ENCODE measurements at regions not wholly inside any gene's neighbourhood (a gene's known extent, or its start where the extent isn't known, plus 50 kb on each side); places are given as distances from the start of the nearest gene placed in this dataset.

DNA sequence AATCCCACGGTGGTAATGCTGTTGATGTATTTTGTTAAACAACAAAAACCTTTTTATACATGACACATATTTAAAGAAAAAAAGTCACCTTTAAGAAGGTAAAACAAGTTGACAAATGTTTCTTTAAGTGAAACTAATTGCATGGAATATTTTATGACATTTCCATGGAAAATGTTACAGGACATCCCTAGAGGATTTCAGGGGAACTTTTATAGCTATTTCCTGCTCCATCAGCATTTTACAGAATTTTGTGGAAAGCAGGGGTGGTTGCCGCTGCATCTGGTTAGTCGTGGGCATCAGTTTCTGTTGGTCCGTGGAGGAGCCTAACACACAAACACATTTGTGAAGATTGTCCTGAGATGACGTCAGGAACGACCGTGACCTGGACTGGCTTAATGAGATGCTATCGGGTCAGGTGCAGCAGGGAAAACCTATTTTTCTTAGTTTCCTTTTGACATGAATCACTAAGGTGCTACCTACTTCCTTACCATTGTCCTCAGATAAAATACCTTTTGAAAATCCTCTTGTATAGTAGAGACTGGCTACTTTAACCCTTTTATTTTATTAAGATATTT lies 305.1 kb downstream of the MAP2K6 start:
- DNase-seq (ENCODE audit: low spot score) = no peak

DNA sequence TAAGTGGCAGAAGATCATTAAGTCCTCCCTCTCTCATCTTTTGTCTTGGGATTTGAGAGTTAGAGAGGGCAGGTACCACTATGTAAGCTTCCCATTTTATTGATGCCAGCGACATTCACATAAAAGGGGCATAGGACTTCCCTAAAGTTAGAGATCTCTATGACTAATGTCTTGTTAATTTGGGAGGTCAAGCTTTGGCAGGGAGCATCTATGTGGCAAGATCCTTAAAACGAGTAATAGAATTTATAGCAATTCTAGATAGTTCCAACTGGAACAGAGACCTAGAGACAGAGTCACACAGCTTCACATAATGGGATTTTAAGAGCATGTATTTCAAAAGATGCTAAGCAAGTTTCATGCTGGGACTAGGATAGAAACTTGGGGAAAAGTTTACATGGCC lies 308.0 kb downstream of the MAP2K6 start:
- DNase-seq (ENCODE audit: low spot score) = no peak

DNA sequence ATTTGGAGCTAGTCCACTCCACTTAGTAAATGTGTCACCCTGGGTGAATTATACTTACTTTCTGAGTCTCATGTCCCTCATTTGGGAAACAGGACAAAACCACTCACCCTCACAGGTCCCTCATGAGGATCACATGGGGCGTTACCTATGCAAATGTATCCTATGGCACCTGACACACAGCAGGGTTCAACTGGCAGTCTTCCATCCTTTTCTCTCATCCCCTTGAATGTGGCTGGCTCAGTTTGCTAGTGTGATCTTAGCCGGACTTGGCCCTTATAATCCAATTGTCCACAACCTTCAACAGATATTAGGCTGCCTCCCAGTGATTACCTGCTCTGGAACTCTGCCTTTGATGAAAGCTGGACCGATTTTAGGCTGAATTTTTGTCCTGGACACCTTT lies 308.8 kb downstream of the MAP2K6 start:
- no peak for DNase-seq (ENCODE audit: low spot score)

DNA sequence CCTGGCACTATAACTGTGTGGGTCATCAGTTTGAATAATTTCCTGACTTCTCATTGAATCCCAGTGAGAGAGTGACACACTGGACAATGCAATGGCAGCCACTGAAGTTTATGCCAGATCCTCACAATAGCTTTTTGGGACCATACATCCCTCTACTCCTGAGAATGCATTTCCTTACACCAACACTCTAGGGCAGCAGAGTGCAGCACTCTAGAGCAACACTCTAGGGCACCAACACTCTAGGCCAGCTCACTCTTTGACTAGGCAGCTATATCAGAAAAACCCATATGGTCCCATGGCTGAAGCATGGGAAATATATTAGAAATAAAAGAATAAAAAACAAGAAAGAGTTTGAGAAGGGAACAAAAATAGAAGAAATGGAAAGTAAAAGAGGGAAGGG lies 309.2 kb downstream of the MAP2K6 start:
- peak; percentile 29 for DNase-seq (ENCODE audit: low spot score)

DNA sequence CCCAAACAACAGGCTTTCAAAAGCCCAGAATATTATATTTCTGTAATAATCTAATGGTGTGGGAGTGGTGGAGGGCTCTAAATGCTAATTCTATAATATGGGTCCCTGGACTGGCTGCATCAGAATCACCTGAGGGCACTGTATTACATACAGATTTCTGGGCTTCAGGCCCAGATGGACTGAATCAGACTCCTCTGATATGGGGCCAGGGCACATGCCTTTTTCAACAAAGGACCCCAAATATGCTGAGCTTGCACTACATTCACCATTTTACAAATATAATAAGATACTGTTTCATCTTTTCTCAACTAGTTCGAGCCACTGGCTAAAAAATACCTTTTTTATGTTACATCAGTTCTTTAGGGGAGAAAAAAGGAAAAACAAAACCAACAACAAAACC lies 309.7 kb downstream of the MAP2K6 start:
- DNase-seq (ENCODE audit: low spot score) = no peak

DNA sequence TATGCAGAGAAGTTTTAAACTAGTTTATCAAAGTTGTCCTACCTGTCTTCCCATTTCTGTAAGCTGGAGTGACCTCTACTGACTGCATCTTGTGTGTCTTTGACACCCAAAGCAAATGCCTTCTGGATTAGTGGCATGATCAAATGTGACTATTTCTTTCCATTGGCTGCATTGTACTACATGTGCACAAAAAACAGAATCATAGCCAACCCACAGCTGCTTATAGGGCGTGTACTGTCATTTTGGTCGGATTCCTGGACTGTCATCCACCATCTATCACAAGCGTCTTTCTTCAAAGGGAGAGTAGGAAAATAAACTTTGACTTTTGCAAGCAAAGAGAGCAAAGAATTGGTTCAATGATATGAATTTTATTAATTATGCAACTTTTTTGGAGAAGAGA lies 310.6 kb downstream of the MAP2K6 start:
- no peak for DNase-seq (ENCODE audit: low spot score)

DNA sequence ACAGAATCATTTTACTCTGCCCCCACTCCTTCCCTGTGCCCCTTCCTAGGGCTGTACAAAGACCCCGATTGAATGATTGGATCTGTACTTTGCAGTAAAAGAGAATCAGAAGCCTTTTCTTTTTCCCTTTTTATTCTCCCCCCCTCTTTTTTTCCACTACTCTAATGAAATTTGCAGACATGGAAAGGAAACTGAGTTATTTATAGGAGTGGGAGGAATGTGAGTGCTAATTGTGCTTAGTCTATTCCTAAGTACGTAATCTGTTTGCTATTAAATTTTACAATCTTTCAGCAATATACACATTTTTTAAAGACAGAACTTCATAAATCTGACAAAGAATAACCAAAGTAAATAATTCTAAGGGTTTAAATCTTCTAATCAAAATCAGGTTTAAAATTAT lies 314.3 kb downstream of the MAP2K6 start:
- DNase-seq (ENCODE audit: low spot score) = no peak

DNA sequence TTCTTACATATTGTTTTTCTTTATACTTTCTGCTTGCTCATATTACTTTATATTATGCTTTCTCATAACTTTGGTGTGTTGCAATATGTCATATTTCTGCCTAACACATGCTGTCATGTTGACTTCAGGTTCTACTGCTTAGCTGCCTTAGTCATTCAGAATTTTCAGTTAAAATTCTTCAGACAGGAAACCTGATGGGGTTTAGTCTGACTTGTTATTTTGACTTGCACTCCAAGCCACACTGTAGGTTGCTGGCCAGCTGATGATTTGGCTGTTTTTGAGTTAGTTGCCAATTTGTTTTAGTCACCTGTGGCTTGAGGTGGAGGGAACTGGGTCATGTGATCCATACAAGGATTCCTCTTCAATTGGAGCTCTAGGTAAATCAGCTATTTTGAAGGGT lies 315.4 kb downstream of the MAP2K6 start:
- DNase-seq (ENCODE audit: low spot score) = no peak

DNA sequence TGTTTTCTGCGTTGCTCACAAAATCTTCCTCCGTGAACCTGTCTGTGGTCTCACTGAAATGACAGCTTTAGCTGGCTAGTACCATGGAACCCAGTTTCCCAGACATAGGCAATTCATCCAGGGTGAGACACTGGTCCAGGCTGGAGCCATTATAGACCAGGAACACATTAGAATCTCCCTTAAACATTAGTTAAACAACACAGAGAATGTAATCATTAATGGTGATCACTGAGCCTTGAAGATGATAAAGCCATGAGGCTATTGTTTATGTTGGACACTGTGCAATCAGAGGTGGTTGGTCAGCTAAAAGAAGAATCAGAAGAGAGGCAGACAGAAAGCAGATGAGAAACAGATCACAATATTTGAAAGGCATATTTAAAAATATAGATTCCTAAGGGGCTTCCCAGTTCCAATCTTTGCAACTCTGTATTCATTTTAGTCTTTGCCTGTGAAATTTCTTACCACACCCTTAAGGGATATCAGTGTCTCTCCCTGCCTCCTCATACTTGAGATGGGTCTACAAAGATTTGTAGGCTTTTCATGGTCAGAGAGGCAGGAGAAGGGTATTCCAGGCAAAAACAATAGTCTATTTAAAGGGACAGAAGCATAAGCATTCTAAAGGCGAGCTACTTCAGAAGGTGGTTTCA lies 317.9 kb downstream of the MAP2K6 start:
- no peak for DNase-seq (ENCODE audit: low spot score)

DNA sequence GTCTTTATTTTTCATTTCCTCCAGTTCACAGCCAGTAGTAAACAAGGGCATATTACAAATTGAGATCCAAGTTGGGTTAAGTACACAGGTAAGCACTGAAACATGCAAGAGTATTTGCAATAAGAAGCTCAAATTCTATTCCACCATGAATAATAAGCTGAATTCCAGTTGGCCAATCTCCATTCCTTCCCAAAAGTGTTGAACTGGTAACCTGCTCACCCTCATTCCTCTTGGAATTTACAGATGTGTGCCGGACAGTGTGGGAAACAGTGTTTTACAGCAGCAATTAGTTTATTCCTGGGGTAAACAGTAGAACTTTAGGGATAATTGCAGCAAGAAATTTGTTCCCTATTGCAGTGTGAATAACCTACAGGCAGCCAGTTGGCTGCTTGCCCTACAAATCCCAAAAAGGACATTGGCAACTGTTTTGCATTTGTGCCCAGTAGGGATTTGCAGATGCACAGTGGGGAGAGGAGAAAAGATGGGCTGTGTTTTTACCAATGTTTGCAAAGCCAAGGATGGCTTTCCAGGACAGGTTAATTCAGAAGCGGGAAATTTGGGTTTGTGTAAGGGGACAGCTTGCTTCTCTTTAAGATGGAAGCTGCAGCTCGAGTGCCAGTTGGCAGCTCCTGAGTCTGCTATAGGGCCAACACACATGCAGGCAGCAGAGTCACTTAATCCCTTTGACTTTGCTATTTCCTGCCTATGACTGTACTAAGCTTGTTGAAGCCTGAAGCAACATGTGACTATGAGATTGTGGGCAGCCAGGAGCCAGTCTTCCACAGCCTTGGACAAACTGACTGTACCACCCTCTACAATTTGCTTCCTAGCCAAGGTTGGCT lies 318.9 kb downstream of the MAP2K6 start:
- peak; percentile 96 for DNase-seq (ENCODE audit: low spot score)

DNA sequence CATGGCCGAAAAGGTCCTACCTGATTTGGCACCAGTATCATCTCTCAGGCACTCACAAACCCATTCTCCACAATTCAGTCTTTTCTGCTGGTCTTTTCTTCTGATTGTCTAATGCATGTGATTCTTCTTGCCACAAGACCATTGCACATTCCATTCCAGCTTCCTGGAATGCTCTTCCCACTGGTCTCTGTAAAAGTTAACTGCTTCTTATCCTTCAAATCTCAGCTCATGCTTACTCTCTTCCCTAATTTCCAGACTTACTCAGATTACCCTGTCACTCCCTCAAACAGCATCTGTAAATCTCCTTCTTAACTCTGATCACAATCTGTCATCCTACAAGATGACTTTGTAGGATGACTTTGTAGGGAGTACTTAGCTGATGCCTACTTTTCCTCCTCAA lies 320.2 kb downstream of the MAP2K6 start:
- DNase-seq (ENCODE audit: low spot score) = no peak

DNA sequence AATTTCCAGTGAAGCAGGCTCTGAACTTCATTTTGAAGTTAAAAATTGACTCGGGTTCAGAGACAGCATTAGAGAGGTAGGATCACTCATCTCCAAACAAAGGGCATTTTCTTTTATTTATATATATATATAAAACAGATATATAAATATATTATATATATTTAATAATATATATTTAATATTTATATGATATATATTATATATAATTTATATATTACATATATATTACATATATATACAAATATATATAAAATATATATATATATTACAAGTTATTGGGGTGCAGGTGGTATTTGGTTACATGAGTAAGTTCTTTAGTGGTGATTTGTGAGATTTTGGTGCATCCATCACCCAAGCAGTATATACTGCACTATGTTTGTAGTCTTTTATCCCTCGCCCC lies 320.8 kb downstream of the MAP2K6 start:
- DNase-seq (ENCODE audit: low spot score) = no peak

DNA sequence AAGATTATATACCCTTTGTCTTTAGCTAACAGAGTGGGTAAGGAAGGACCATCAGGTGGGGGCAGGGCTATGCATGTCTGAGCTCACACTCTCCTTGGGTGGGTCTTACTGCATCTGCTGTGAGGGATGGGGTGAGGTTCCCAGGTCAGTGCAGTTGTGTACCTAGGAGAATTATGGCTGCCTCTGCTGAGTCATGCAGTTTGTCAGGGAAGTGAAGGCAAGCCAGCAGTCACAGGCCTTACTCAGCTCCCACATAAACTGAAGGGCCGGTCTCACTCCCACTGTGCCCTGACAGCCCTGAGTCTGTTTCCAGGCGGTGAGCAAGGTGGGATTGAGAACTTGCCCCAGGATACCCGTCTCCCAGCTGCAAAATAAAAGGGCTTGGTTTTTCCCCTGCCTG lies 328.6 kb downstream of the MAP2K6 start:
- no peak for DNase-seq (ENCODE audit: low spot score)

DNA sequence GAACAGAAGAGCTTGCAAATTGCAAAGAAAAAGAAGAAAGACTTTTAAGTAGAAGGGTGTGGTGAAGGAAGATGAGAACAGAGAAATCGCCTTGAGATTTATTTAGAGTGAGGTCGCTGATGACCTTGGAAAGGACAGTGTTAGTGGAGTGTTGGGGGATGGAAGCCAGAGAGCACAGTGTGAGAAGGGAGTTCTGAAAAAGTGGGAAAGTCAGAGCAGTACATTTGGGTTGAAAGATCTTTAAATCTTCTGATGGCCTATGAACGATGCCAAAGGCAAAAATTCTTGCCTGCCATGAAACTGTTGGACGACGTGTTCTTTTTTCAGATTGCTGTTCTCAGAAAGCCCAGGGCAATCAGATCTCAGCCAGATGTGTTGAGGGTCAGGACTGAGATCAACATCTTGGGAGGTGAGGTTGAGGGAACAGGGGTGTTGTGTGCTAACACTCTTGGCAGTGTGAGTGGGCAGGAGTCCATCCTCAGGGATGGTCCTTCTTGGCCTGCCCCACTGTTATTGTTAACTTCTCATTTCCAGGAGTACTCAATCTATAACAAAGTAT lies 330.1 kb downstream of the MAP2K6 start:
- no peak for DNase-seq (ENCODE audit: low spot score)

DNA sequence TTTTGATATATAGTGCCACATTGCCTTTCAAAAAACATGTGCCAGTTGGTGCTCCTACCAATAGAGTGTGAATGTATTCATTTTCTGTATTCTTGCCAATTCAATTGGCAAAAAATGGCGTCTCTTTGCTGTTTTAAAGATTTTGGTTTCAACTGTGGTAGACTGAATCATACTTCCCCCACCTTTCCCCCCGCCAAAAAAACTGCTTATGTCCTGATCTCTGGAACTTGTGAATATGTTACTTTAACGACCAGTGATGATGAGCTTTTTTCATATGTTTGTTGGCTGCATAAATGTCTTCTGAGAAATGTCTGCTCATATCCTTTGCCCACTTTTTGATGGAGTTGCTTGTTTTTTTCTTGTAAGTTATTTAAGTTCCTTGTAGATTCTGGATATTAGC lies 325.1 kb upstream of the KCNJ16 start:
- DNase-seq (ENCODE audit: low spot score) = no peak

DNA sequence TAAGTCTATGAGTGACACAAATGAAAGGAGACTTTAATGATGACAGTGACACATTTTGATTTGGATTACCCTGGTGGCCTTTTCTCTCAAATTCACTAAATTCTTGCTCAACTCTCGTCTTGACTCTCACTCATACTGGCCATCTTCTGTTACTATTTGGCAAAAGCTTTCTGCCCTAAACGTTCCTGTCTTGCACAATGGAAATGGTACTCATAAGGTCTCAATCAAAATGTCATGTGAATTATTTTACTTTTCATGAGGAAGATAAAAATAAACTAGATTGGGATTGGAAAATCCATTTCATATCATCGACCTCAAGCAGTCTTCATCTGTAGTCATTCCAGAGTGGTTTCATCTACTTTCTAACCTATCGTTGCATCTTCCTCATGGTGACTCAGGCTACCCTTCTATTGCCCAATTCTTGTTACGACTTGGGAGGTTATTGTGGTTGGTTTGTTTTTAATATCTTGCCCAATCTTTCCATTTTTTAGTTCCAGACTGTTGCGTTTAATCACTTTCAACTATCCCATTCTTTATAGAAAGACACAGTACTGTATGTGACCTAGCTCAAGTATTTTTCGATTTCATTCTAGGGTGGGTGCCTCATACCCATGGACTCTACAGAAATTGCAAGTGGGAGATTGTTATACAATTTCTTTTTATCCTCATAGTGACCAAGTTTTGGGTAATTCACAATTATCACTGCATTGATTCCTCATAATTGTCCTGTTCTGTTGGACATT lies 317.2 kb upstream of the KCNJ16 start:
- peak; percentile 65 for DNase-seq (ENCODE audit: low spot score)

DNA sequence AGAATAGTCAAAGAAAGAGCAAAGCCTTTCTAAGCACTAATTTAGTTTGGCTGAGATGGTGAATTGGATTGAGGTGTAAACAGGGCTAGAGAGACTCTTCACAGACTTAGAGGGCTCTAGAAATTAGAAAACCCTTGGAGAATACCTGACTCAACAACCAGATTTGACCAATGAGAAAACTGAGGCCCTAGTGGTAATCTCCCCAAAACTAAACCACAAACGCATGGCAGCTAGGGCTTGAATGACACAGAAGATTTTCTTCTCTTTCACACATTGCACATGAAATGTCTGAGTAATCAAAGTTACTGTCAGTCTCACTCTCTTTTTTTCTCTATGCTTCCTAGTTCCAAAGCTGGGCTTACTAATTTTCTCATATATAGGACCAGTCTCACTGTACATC lies 314.5 kb upstream of the KCNJ16 start:
- DNase-seq (ENCODE audit: low spot score) = no peak

DNA sequence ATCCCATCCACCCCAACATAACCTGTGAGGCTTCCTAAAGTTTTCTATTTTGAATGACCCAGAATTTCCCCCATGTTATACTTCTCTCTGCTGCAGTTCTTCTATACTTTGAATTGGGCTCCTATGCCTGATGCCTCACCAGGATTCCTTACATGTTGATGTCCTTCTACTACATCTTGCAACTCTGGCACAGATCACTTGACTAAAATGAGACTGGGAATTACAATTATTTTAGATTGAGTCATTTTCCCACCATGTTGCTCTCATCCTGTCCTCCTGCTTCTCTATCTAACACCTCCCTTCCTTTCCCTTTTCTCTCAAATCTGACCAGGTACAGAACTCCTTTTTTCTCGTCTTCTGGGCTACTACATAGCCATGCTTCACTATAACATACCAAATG lies 314.0 kb upstream of the KCNJ16 start:
- DNase-seq (ENCODE audit: low spot score) = no peak

DNA sequence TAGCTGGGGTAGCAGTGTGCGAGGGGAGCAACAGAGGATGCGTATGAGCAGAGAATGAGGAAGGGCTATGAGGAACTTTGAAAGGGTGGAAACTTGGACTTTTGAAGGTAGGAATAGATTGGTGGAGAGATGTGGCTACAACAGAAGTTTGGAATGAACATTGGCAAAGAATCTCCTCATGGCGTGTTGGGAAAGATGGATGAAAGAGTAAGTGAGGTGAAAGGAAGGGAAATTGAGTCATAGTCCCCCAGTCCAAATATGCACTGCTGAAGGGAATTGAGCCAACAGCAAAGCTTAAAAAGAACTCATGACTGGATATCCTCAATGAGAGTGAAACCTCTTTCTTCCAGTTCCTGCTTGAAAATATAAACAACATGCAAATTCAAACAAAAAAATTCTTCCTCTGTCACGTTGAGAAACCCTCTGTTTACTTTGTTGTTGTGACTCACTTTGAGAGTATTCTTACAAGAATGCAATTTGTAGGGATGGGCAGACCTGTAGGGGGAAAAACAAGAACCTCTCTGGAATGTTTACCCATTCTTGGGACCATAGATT lies 313.2 kb upstream of the KCNJ16 start:
- DNase-seq (ENCODE audit: low spot score) = peak; percentile 98

DNA sequence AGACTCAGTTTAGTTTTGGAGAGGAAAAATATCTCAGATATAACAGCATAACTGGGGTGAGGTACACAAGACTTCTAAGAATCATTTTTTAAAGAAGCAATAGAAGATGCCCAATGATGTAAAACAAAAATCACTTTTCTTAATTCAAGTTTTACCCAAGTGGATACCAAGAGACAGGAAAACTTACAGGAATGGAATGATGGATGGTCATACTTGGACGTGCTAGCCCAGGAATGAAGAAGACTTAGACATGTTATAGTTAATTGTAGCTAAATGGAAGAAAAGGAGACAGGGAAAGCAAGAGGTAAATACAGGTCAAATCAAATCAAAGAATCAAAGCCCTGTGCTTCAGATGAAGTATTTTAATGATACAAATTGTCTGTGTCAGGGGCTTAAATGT lies 312.7 kb upstream of the KCNJ16 start:
- no peak for DNase-seq (ENCODE audit: low spot score)

DNA sequence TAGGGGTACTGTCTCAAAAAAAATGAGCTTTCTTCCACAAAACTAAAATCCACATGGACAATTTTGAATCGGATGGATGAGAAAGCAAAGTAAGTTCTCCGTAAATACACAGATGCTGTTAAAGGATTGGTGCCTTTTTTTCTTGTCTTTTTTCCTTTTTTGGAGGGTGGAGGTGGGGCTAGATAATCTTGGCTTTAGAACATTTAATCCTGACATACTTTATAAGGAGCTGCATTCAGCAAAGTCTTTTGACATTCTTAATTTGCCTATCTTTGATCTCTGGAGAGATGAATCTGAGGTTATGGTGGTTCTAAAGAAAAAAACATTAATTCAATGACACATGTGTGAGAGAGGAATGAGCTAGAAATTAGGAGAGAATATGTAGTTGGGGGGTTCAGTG lies 312.3 kb upstream of the KCNJ16 start:
- no peak for DNase-seq (ENCODE audit: low spot score)

DNA sequence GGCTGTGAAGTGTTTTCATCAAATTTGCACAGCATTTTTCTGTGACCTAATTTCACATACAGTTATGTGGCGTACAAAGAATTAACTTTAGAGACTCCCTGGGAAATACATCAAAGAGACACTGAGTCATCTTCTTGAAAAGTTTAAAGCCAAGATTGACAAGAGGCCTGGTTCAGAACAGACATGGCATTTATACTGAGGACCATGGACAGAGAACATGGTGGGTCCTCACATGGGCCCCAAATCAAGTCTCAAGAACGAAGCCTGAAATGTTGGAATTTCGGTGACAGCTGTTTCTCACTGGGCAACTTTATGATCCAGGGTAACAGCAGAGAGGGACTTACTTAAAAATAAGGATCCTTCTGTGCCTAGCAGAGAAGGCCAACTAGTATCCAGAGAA lies 311.5 kb upstream of the KCNJ16 start:
- DNase-seq (ENCODE audit: low spot score) = no peak

Data from H4 (cell line).